Fibroblast of lung (primary cell): ENCODE measurements at regions not wholly inside any gene's neighbourhood (a gene's known extent, or its start where the extent isn't known, plus 50 kb on each side); places are given as distances from the start of the nearest gene placed in this dataset.

Source experiments
- EZH2 ChIP-seq: IDR thresholded peaks from 2 replicates; pipeline ENCODE4 v1.5.1; 2012; ENCODE audit warnings: low read length, control low read depth, mild to moderate bottlenecking; ENCODE audit errors: missing control alignments
- TF ChIP-seq, protein P1 (sequence below), 2 donors: IDR thresholded peaks in 1 of 2; conservative IDR thresholded peaks in 1 of 2; 1 replicate in 1 of 2; 2 replicates in 1 of 2; pipeline ENCODE4 v1.5.1; 2011 to 2012; ENCODE audit warnings: low read length in 2 of 2, control low read depth in 1 of 2, inconsistent platforms in 1 of 2, low read depth in 1 of 2, mild to moderate bottlenecking in 1 of 2

DNA sequence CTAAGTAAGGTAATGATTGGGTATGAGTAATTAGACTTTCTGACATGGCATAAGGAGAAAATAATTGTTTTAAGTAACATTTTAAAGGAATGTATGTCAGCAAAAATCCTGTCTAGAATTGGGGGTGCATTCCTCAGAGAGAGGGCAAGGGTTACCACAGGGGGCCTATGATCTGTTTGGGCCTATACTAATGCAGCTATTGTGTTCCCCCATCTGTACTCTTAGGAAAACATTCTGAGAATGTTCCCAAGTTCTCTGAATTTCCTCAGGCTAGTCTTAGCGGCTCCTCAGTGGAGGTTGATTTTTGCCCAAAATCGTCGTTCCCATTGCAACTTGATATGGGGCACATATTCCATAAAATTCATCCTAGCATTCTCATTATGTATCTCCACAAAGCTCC is 1216.4 kb upstream of the GBE1 start:
- TF ChIP-seq, protein P1, sequence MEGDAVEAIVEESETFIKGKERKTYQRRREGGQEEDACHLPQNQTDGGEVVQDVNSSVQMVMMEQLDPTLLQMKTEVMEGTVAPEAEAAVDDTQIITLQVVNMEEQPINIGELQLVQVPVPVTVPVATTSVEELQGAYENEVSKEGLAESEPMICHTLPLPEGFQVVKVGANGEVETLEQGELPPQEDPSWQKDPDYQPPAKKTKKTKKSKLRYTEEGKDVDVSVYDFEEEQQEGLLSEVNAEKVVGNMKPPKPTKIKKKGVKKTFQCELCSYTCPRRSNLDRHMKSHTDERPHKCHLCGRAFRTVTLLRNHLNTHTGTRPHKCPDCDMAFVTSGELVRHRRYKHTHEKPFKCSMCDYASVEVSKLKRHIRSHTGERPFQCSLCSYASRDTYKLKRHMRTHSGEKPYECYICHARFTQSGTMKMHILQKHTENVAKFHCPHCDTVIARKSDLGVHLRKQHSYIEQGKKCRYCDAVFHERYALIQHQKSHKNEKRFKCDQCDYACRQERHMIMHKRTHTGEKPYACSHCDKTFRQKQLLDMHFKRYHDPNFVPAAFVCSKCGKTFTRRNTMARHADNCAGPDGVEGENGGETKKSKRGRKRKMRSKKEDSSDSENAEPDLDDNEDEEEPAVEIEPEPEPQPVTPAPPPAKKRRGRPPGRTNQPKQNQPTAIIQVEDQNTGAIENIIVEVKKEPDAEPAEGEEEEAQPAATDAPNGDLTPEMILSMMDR (conservative IDR thresholded peaks at IDR 0.05 in 1 of 2, IDR thresholded peaks at IDR 0.05 in 1 of 2; ENCODE audit: low read depth in 1 of 2, low read length in 2 of 2): no peak
- TF ChIP-seq EZH2: no peak
